CMK (cell line): ENCODE measurements at regions not wholly inside any gene's neighbourhood (a gene's known extent, or its start where the extent isn't known, plus 50 kb on each side); places are given as distances from the start of the nearest gene placed in this dataset.
"Not testable (repeated sequence)": the region's sequence is repeated elsewhere in the genome, so short reads cannot be mapped to it uniquely, and the experiment has no call there.

ENCODE experiments used
- DNase-seq: peaks from one replicate; pipeline ENCODE4 v3.0.0-alpha.2; 2010; ENCODE audit warnings: low read depth

GRCh38 chr2:150371044-150371818 lies 116.2 kb downstream of the RND3 start:
- DNase-seq, result no peak

- DNase-seq, result no peak
Measured at GRCh38 chr2:150370561-150370960, 116.9 kb downstream of the RND3 start.

GRCh38 chr2:150369862-150370261 lies 117.6 kb downstream of the RND3 start:
- no peak for DNase-seq

- DNase-seq, result no peak
Measured at GRCh38 chr2:150358468-150358807, 129.0 kb downstream of the RND3 start.

- no peak for DNase-seq
Measured at GRCh38 chr2:150357770-150358467, 129.5 kb downstream of the RND3 start.

GRCh38 chr2:150355440-150355839 lies 132.0 kb downstream of the RND3 start:
- DNase-seq, result no peak

- no peak for DNase-seq
Measured at GRCh38 chr2:150353376-150353775, 134.1 kb downstream of the RND3 start.

DNA sequence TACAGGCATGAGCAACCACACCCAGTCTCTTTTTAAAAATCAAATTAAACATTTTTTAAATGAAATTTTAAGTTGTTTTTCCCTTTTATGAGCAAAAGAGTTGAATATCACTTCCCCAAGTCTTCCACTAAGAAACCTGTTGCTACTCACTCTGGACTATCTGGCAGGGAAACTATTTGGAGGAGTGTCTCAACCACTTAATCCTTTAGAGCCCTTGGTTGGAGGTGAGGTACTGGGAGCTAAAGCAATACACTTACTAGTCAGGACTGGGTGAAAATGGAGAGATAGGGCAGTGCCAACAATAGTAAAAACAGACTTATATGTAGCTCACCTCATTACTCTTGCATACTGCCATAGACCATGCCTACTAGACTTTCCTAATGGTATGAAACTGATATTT lies 135.5 kb downstream of the RND3 start:
- DNase-seq, result no peak

DNA sequence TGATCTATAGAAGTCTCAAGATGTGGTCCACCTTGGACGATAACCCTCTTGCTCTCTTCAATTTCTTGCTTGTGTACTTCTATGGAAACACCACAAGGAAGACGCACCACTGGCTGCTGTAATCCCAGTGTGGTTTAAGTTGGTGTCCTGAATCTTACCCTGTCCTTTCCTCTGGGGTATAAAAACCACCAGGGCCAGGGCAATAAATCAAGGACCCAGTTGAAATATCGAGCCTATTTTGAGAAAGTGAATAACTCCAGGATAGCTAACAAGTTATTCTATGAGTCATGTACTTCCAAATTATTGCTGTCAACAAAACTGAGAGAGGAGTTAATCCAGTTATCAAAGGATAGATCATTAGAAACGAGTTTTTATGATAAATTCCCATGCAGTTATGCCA lies 137.0 kb downstream of the RND3 start:
- DNase-seq, result no peak

DNA sequence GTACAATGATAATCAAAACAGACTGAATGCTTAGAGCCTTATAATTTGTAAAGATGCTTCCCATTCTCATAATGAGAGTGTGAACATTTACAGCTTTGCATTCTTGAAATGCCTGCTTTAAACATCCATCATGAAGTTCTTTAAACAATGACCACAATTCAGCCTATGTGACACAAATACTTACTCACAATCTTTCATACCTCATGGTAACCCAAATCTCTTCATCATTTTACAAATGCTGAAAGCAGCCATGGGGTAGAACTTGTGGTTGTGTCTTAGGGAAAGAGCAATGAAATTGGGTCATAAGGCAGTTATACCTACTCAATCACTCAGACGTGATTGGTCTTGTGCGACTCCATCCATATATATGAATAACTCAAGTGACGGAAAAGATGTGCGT lies 140.7 kb downstream of the RND3 start:
- DNase-seq, result no peak

DNA sequence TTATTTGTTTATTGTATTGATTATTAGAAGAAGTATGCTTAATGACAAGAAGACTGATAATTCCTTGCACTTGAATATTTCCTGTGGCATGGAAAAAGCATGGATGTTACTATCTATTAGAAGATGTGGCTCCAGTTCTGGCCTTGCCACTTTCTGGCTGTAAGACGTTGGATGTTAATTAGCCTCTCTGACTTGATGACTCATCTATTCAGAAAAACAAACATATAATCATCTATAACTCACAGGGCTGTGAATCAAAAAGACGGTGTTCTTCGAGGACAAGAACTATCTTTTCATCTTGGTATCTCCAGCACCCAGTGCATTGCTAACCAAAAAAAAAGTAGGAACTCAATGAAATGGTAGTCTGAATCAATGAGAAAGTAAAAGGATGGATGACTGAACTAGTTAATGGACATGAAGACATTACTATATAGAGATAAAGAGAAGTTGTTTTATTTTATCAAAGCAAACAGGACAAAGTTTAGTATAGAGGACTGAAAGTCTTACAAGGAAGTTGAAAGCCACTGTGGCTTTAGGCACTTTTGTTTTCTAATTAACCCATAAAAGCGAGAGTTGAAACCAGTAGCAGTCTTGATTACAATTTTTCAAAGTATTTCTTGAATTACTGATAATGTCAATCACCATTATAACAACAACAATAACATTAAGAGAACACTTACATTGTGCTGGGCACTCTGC lies 145.3 kb downstream of the RND3 start:
- no peak for DNase-seq

- no peak for DNase-seq
Measured at GRCh38 chr2:150339951-150340350, 147.5 kb downstream of the RND3 start.

- no peak for DNase-seq
Measured at GRCh38 chr2:150339282-150339681, 148.2 kb downstream of the RND3 start.

DNA sequence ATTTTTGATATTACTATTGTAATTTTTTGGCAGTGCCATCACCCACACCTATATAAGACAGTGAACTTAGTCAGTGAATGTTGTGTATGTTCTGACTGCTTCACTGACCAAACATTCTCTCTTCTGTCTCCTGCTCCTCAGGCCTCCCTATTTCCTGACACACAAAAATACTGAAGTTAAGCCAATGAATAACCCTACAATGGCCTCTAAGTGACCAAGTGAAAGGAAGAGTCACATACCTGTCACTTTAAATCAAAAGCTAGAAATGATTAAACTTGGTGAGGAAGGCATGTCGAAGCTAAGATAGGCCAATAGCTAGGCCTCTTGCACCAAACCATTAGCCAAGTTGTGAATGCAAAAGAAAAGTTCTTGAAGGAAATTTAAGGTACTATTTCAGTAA lies 151.9 kb downstream of the RND3 start:
- no peak for DNase-seq

GRCh38 chr2:150332383-150332782 lies 155.1 kb downstream of the RND3 start:
- DNase-seq, result no peak

- no peak for DNase-seq
Measured at GRCh38 chr2:150327564-150328489, 159.6 kb downstream of the RND3 start.

GRCh38 chr2:150325656-150326314 lies 161.7 kb downstream of the RND3 start:
- no peak for DNase-seq

- not testable (repeated sequence) for DNase-seq
Measured at GRCh38 chr2:150323071-150323470, 164.4 kb downstream of the RND3 start.

DNA sequence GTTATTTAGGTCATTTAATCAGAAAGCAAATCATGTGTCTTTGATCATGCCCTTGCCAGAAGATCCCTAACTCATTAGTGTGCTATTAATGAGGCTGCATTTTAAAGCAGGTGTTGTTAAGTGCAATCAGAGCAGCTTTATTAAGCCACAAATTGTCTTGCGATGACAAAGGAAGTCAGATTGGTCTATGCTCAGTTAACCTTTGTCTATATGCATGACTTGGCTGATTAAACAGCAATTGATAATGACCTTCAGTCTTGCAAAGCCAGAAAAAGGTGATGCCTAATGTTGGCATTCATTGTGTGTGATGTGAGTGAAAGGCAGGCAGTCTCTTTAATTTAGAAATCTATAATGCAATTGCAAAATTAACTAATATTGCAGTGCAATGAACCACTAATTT lies 166.9 kb downstream of the RND3 start:
- DNase-seq, result no peak

DNA sequence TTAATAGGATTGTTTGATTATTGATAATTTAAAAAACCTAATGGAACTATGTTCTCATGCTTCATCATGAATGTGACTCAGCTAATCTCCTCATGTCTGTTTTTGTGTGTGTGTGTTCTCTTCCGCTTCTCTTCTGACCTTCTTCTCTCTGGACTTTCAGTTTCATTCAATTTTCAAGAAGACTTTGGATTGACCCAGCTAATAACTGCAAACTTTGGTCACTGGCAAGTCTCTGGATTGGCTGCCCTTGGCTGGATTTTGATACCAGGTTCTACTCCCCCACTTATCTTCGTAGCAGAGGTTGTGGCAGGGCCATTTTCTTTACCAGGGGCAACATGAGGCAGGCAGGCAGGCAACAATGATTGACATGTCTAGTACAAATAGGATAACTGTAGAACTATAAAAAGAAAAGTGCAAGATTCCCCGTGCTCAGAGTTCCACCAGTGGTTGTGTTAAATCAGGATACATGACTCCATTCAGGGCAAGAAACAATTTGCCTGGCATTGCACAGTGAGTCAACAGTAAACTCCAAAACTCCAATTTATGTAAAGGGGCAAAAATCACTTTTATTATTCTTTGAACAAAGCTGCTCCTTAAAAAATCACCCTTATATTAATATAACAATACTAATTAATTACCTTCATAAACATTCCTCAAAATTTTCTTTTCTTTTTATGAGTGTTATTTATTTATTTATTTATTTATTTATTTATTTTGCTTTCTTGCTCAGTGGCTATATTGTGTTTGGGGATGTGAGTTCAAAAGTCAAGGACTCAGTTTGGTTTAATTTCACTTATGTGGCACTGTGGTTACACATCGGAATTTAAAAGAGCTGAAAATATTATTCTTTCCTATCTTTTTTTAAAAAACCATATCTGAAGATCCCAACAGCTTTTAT lies 167.6 kb downstream of the RND3 start:
- DNase-seq, result no peak

DNA sequence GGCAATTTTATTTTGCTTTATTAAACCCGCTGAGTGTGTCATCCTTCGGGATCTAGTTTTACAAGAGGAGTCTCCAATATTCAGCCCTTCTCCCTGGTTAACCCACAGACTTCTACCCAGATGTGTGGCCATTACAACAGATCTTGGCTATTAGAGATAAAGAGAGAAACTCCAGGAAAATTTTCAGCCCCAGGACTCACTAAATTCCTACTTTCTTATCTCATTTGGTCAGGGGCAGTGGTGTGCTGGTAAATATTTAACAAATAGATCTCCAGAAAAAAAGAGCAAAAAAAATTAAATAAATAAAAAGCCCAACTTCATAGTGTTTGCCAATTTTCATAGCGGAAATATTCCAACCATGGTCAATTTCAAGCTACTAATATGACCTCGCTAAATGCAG lies 168.4 kb downstream of the RND3 start:
- no peak for DNase-seq
